Stomach (tissue), 8 donors: ENCODE measurements at regions not wholly inside any gene's neighbourhood (a gene's known extent, or its start where the extent isn't known, plus 50 kb on each side); places are given as distances from the start of the nearest gene placed in this dataset.

Experiments used
- DNase-seq, 2 donors: peaks; one replicate each; pipeline versions ENCODE4 v3.0.0 to v3.0.0-alpha.2; 2013 to 2019
- H3K27ac ChIP-seq, 5 donors: fragments of 200-600 bp in 4 of 5; sonication (generic) in 4 of 5; one replicate each; pipeline ENCODE4 v1.5.1; 2013 to 2019; ENCODE audit warnings: mild to moderate bottlenecking in 1 of 5, moderate library complexity in 1 of 5
- H3K27me3 ChIP-seq, 3 donors: fragments of 200-600 bp; sonication (generic); one replicate each; pipeline ENCODE4 v1.5.1; 2017 to 2019; ENCODE audit warnings: mixed run types in 1 of 3
- H3K36me3 ChIP-seq, 4 donors: fragments of 200-600 bp; sonication (generic); 1 replicate in 3 of 4; 2 replicates in 1 of 4; pipeline ENCODE4 v1.5.1; 2016 to 2019
- H3K4me1 ChIP-seq, 4 donors: fragments of 200-600 bp; sonication (generic); one replicate each; pipeline ENCODE4 v1.5.1; 2016 to 2019
- H3K4me3 ChIP-seq, 4 donors: fragments of 200-600 bp; sonication (generic) in 3 of 4; one replicate each; pipeline ENCODE4 v1.5.1; 2016 to 2019; ENCODE audit warnings: mild to moderate bottlenecking in 1 of 4
- H3K9me3 ChIP-seq, 4 donors: fragments of 200-600 bp; sonication (generic); one replicate each; pipeline ENCODE4 v1.5.1; 2016 to 2019
- EP300 ChIP-seq: sonication (generic); formaldehyde crosslinking; IDR thresholded peaks from one replicate; pipeline ENCODE4 v1.6.1; 2017; ENCODE audit warnings: antibody characterized with exemption
- POLR2A ChIP-seq, 4 donors: fragments of 450-650 bp; IDR thresholded peaks; one replicate each; pipeline ENCODE4 v1.6.1; 2016; ENCODE audit warnings: antibody characterized with exemption in 4 of 4, control low read depth in 2 of 4, mild to moderate bottlenecking in 1 of 4, moderate library complexity in 1 of 4
- POLR2AphosphoS5 ChIP-seq, 3 donors: sonication (generic); formaldehyde crosslinking; IDR thresholded peaks; one replicate each; pipeline ENCODE4 v1.6.1; 2016; ENCODE audit warnings: antibody characterized with exemption in 3 of 3
- WGBS, 5 donors: extraction: QIAGEN DNeasy Blood & Tissue Kit in 3 of 5; methylation state at CpG; one replicate each; pipeline versions ENCODE4 v1.1.5 to v1.1.7; 2013 to 2018; 5-methylcytosine and 5-hydroxymethylcytosine counted together
- intact Hi-C: fragments of 100-400 bp; cut with DNase I; formaldehyde crosslinking; loops from one replicate; pipeline ENCODE4 v1.15.1; 2023; ENCODE audit warnings: low total_unique reads
- TF ChIP-seq, protein P1 (sequence below), 7 experiments: fragments of 450-650 bp in 4 of 7; fragments of 200-600 bp in 3 of 7; sonication (generic) in 3 of 7; IDR thresholded peaks; one replicate each; pipeline ENCODE4 v1.5.1; 2016 to 2019; ENCODE audit warnings: antibody characterized with exemption in 7 of 7, control low read depth in 2 of 7, mild to moderate bottlenecking in 1 of 7
- donor health status: healthy with polysubstance abuse.
- donor health status: Bipolar disorder and iron deficiency.
- donor health status: healthy.

DNA sequence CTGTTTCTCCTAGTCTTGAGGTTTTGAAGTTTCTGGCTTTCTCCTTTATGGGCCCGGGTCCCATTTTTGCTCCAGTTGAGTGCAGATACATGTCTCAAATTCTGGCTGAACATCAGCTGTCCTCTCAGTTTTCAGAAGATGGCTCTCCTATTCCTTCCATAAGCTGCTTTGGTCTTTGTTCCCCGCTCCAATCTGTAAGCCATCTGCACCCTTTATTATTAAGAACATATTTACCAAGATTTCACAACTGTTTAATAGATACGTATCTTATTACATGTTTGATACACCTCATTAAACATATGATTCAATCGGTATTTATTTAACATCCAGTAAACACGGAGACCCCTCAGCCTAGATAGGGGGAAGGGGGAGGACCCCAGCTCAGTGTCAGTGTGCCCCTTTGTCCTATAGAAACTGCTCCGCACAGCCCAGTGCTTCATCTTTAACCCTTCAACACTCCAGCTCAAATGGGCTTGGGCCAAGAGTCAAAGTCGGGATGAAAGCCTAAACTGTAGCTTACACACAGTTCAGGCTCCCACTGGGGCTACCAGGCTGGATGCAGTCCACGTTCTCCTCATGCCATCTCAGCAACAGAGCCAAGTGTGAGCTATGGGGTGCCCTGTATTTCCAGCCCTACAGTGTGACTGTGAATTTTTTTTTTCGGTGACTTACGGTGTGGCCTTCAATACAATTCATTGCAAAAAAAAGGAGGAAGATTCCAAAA lies 166.0 kb upstream of the ZFHX3 start:
- H3K4me1 ChIP-seq: no peaks in the 10 kb centered on the region
- 59 to 74% (median 67%) methylated on average over 10 of the region's 10 CpGs for WGBS, 5 donors
- intact Hi-C loops: no loop called here
- TF ChIP-seq POLR2AphosphoS5 (IDR thresholded peaks at IDR 0.05): no peak
- no peak for TF ChIP-seq POLR2A (IDR thresholded peaks at IDR 0.05)
- TF ChIP-seq EP300: no peak
- TF ChIP-seq, protein P1, sequence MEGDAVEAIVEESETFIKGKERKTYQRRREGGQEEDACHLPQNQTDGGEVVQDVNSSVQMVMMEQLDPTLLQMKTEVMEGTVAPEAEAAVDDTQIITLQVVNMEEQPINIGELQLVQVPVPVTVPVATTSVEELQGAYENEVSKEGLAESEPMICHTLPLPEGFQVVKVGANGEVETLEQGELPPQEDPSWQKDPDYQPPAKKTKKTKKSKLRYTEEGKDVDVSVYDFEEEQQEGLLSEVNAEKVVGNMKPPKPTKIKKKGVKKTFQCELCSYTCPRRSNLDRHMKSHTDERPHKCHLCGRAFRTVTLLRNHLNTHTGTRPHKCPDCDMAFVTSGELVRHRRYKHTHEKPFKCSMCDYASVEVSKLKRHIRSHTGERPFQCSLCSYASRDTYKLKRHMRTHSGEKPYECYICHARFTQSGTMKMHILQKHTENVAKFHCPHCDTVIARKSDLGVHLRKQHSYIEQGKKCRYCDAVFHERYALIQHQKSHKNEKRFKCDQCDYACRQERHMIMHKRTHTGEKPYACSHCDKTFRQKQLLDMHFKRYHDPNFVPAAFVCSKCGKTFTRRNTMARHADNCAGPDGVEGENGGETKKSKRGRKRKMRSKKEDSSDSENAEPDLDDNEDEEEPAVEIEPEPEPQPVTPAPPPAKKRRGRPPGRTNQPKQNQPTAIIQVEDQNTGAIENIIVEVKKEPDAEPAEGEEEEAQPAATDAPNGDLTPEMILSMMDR (IDR thresholded peaks at IDR 0.05): no peak
- H3K9me3 ChIP-seq: peaks cover 0 to 8% (median 0%) of the 10 kb centered on the region in 4 donors
- no peak for DNase-seq
- H3K27ac ChIP-seq: no peak overlapping the region
- no peak overlapping the region for H3K4me3 ChIP-seq
- H3K36me3 ChIP-seq: no peaks in the 10 kb centered on the region
- no peaks in the 10 kb centered on the region for H3K27me3 ChIP-seq

- Histone ChIP-seq H3K4me1 (no peaks in the 10 kb centered on the region), H3K4me3 (no peak overlapping the region), H3K27me3 (no peaks in the 10 kb centered on the region), H3K9me3 (peaks cover 0 to 8% (median 0%) of the 10 kb centered on the region in 4 donors), H3K36me3 (no peaks in the 10 kb centered on the region), H3K27ac (no peak overlapping the region)
- intact Hi-C loops: no loop called here
- TF ChIP-seq EP300 (no peak), POLR2A (IDR thresholded peaks at IDR 0.05) (no peak), POLR2AphosphoS5 (IDR thresholded peaks at IDR 0.05) (no peak)
- TF ChIP-seq, protein P1 (IDR thresholded peaks at IDR 0.05): no peak
- WGBS, 5 donors: 34 to 72% (median 63%) methylated on average over 4 of the region's 4 CpGs
- no peak for DNase-seq
Measured at GRCh38 chr16:73212431-73212830, 164.5 kb upstream of the ZFHX3 start.

GRCh38 chr16:73210686-73211085 lies 162.8 kb upstream of the ZFHX3 start:
- Histone ChIP-seq H3K9me3 (peaks cover 0 to 3% (median 0%) of the 10 kb centered on the region in 4 donors), H3K27me3 (no peaks in the 10 kb centered on the region), H3K36me3 (no peaks in the 10 kb centered on the region), H3K4me1 (no peaks in the 10 kb centered on the region), H3K27ac (no peak overlapping the region), H3K4me3 (no peak overlapping the region)
- 36 to 59% (median 50%) methylated on average over 1 of the region's 1 CpG for WGBS, 5 donors
- no peak for DNase-seq
- TF ChIP-seq, protein P1 (IDR thresholded peaks at IDR 0.05): no peak
- intact Hi-C loops: no loop called here

GRCh38 chr16:73210084-73210483 lies 162.2 kb upstream of the ZFHX3 start:
- Histone ChIP-seq H3K27ac (no peak overlapping the region), H3K4me1 (peaks cover 0 to under 1% (median 0%) of the 10 kb centered on the region in 4 donors), H3K9me3 (no peaks in the 10 kb centered on the region), H3K36me3 (no peaks in the 10 kb centered on the region), H3K4me3 (no peak overlapping the region), H3K27me3 (no peaks in the 10 kb centered on the region)
- TF ChIP-seq POLR2A (IDR thresholded peaks at IDR 0.05) (no peak), EP300 (no peak), POLR2AphosphoS5 (IDR thresholded peaks at IDR 0.05) (no peak)
- TF ChIP-seq, protein P1 (IDR thresholded peaks at IDR 0.05): no peak
- no peak for DNase-seq
- intact Hi-C loops: no loop called here
- 65 to 85% (median 77%) methylated on average over 4 of the region's 4 CpGs for WGBS, 5 donors
